HCT116 (cell line): ENCODE measurements at regions not wholly inside any gene's neighbourhood (a gene's known extent, or its start where the extent isn't known, plus 50 kb on each side); places are given as distances from the start of the nearest gene placed in this dataset.

Experiments used
- ATAC-seq: fragments of 200-7000 bp; cut with Tn5 transposase; 2 replicates; pipeline ENCODE4 v1.9.1; 2020; ENCODE audit warnings: mild to moderate bottlenecking, moderate library complexity
- BruUV-seq: library from RNA; stranded (reverse); fragments of 400-500 nt; replicated peaks from 2 replicates; lab custom pipeline; 2021; lab: Mats Ljungman, UMichigan
- CTCF ChIA-PET: fragments of 300-600 bp; sonication (Branson Sonifier 250); formaldehyde crosslinking; loops from one replicate; lab custom pipeline; 2021; ENCODE audit warnings: antibody characterized with exemption; lab: Charles Lee
- POLR2A ChIA-PET: fragments of 300-600, 350-600 bp; sonication (Branson Sonifier 250); formaldehyde crosslinking; loops from one replicate; lab custom pipeline; 2021; ENCODE audit warnings: antibody characterized with exemption; lab: Charles Lee
- RAD21 ChIA-PET, 2 experiments: fragments of 300-600 bp; sonication (Branson Sonifier 250); formaldehyde crosslinking; loops; one replicate each; lab custom pipeline; 2023; ENCODE audit warnings: low total read pairs in 2 of 2; ENCODE audit not compliant: uncharacterized antibody in 2 of 2, unreplicated experiment in 2 of 2, low non-redundant PET in 1 of 2; lab: Charles Lee
- DNase-seq: peaks from one replicate; pipeline ENCODE4 v3.0.0-alpha.2; 2010; ENCODE audit warnings: low read depth, low spot score
- H2AFZ ChIP-seq: fragments of 200-600 bp; shearing (Covaris generic), sonication (generic); 2 replicates; pipeline ENCODE4 v1.6.1; 2017; ENCODE audit warnings: low read depth, mixed run types, mixed read lengths, antibody characterized with exemption, low read length; ENCODE audit not compliant: poor library complexity, severe bottlenecking
- H3K27ac ChIP-seq: 2 replicates; pipeline ENCODE4 v1.5.1; 2012; ENCODE audit warnings: low read depth, low read length
- H3K27me3 ChIP-seq: fragments of 200-600 bp; sonication (generic); 2 replicates; pipeline ENCODE4 v1.6.1; 2016; ENCODE audit warnings: mixed run types, low read length, mixed read lengths; ENCODE audit not compliant: insufficient read depth
- H3K36me3 ChIP-seq, 2 experiments: fragments of 200-500 bp in 1 of 2; fragments of 200-600 bp in 1 of 2; sonication (Bioruptor generic) in 1 of 2; sonication (generic) in 1 of 2; 2 replicates each; pipeline versions ENCODE4 v1.5.1 to v1.6.1; 2014 to 2016; ENCODE audit warnings: low read length in 2 of 2, inconsistent platforms in 1 of 2, mixed read lengths in 1 of 2, mixed run types in 1 of 2; ENCODE audit not compliant: insufficient read depth in 2 of 2, control insufficient read depth in 1 of 2
- H3K4me1 ChIP-seq, 2 experiments: fragments of 200-600 bp in 1 of 2; sonication (generic) in 1 of 2; 2 replicates each; pipeline versions ENCODE4 v1.5.1 to v1.6.1; 2012 to 2017; ENCODE audit warnings: low read length in 2 of 2, inconsistent platforms in 1 of 2, mild to moderate bottlenecking in 1 of 2, mixed read lengths in 1 of 2, mixed run types in 1 of 2, moderate library complexity in 1 of 2; ENCODE audit not compliant: insufficient read depth in 2 of 2, control insufficient read depth in 1 of 2
- H3K4me2 ChIP-seq: fragments of 200-600 bp; sonication (generic); 2 replicates; pipeline ENCODE4 v1.6.1; 2017; ENCODE audit warnings: mixed run types, low read length, mixed read lengths
- H3K4me3 ChIP-seq, 2 experiments: fragments of 200-600 bp in 1 of 2; sonication (generic) in 1 of 2; replicated peaks in 1 of 2; 2 replicates each; pipeline ENCODE4 v1.5.1; 2011 to 2016; ENCODE audit warnings: low read length in 2 of 2, control low read depth in 1 of 2, low read depth in 1 of 2, mild to moderate bottlenecking in 1 of 2, mixed read lengths in 1 of 2, mixed run types in 1 of 2
- H3K79me2 ChIP-seq: fragments of 200-600 bp; sonication (generic); 2 replicates; pipeline ENCODE4 v1.6.1; 2017; ENCODE audit warnings: mild to moderate bottlenecking, mixed run types, low read length, moderate library complexity, mixed read lengths; ENCODE audit not compliant: insufficient read depth
- H3K9ac ChIP-seq: fragments of 200-600 bp; sonication (generic); 2 replicates; pipeline ENCODE4 v1.6.1; 2016; ENCODE audit warnings: low read length, mixed read lengths
- H3K9me2 ChIP-seq: fragments of 200-600 bp; sonication (generic), shearing (Covaris generic); 2 replicates; pipeline ENCODE4 v1.6.1; 2017; ENCODE audit warnings: mixed run types, mild to moderate bottlenecking, moderate library complexity; ENCODE audit not compliant: insufficient read depth
- H3K9me3 ChIP-seq, 2 experiments: fragments of 200-500 bp in 1 of 2; fragments of 200-600 bp in 1 of 2; sonication (Bioruptor generic) in 1 of 2; sonication (generic) in 1 of 2; 2 replicates each; pipeline ENCODE4 v1.6.1; 2014 to 2017; ENCODE audit warnings: low read length in 2 of 2, mixed read lengths in 2 of 2, inconsistent platforms in 1 of 2, low read depth in 1 of 2, mild to moderate bottlenecking in 1 of 2, mixed run types in 1 of 2, moderate library complexity in 1 of 2; ENCODE audit not compliant: control insufficient read depth in 1 of 2, insufficient read depth in 1 of 2
- H4K20me1 ChIP-seq: fragments of 200-600 bp; sonication (generic), shearing (Covaris generic); 2 replicates; pipeline ENCODE4 v1.6.1; 2017; ENCODE audit warnings: mixed run types, mild to moderate bottlenecking, moderate library complexity; ENCODE audit not compliant: insufficient read depth
- CBX3 ChIP-seq: IDR thresholded peaks from 2 replicates; pipeline ENCODE4 v1.6.1; 2012; ENCODE audit warnings: low read depth
- CEBPB ChIP-seq: IDR thresholded peaks from 2 replicates; pipeline ENCODE4 v1.6.1; 2012; ENCODE audit warnings: low read depth
- EGR1 ChIP-seq: IDR thresholded peaks from 2 replicates; pipeline ENCODE4 v1.6.1; 2012; ENCODE audit warnings: low read depth
- ELF1 ChIP-seq: IDR thresholded peaks from 2 replicates; pipeline ENCODE4 v1.6.1; 2012; ENCODE audit warnings: low read depth, borderline replicate concordance
- EZH2 ChIP-seq: fragments of 200-600 bp; sonication (generic); IDR thresholded peaks from 2 replicates; pipeline ENCODE4 v1.6.1; 2017; ENCODE audit warnings: antibody characterized with exemption, mixed run types
- EZH2phosphoT487 ChIP-seq: fragments of 200-600 bp; IDR thresholded peaks from 2 replicates; pipeline ENCODE4 v1.6.1; 2018; ENCODE audit warnings: antibody characterized with exemption, borderline replicate concordance
- JUND ChIP-seq: IDR thresholded peaks from 2 replicates; pipeline ENCODE4 v1.6.1; 2012
- MAX ChIP-seq: IDR thresholded peaks from 2 replicates; pipeline ENCODE4 v1.6.1; 2012
- POLR2A ChIP-seq: IDR thresholded peaks from 2 replicates; pipeline ENCODE4 v1.7.0; 2011; ENCODE audit warnings: borderline replicate concordance; ENCODE audit not compliant: insufficient read depth, insufficient read length; ENCODE audit errors: extremely low read depth
- POLR2AphosphoS5 ChIP-seq: IDR thresholded peaks from 2 replicates; pipeline ENCODE4 v1.6.1; 2011; ENCODE audit warnings: mild to moderate bottlenecking, low read depth, low read length, moderate library complexity
- RAD21 ChIP-seq: IDR thresholded peaks from 2 replicates; pipeline ENCODE4 v1.6.1; 2012; ENCODE audit warnings: low read depth, mild to moderate bottlenecking
- SIN3A ChIP-seq: IDR thresholded peaks from 2 replicates; pipeline ENCODE4 v1.6.1; 2012; ENCODE audit warnings: low read depth
- TCF7L2 ChIP-seq: IDR thresholded peaks from 2 replicates; pipeline ENCODE4 v1.7.0; 2011; ENCODE audit warnings: borderline replicate concordance, inconsistent platforms; ENCODE audit not compliant: insufficient read depth, insufficient read length; ENCODE audit errors: extremely low read depth
- ZNF274 ChIP-seq: fragments of 200-500 bp; sonication (Bioruptor generic); IDR thresholded peaks from 2 replicates; pipeline ENCODE4 v1.6.1; 2014; ENCODE audit warnings: mild to moderate bottlenecking, low read depth, low read length, inconsistent platforms
- intact Hi-C: fragments of 100-400 bp; cut with micrococcal nuclease; formaldehyde crosslinking; loops from 2 replicates; pipeline ENCODE4 v1.10.0; 2022
- TF ChIP-seq, protein P1 (sequence below): IDR thresholded peaks from 2 replicates; pipeline ENCODE4 v1.6.1; 2011; ENCODE audit warnings: mild to moderate bottlenecking, low read length, moderate library complexity; ENCODE audit not compliant: insufficient replicate concordance; ENCODE audit errors: extremely low read depth
- TF ChIP-seq, protein P2 (sequence below): IDR thresholded peaks from 2 replicates; pipeline ENCODE4 v1.6.1; 2012; ENCODE audit warnings: low read depth
- TF ChIP-seq, protein P3 (sequence below), 3 experiments: fragments of 200-600 bp in 1 of 3; sonication (generic) in 1 of 3; IDR thresholded peaks in 2 of 3; conservative IDR thresholded peaks in 1 of 3; 2 replicates each; pipeline ENCODE4 v1.5.1; 2012 to 2017; ENCODE audit warnings: low read depth in 2 of 3, low read length in 2 of 3, antibody characterized with exemption in 1 of 3, borderline replicate concordance in 1 of 3, control low read depth in 1 of 3, mild to moderate bottlenecking in 1 of 3, mixed read lengths in 1 of 3, mixed run types in 1 of 3, moderate library complexity in 1 of 3; ENCODE audit not compliant: insufficient read depth in 1 of 3

GRCh38 chr2:59570818-59571217 is 982.6 kb downstream of the BCL11A start:
- H3K79me2 ChIP-seq = no peaks in the 10 kb centered on the region
- H3K4me2 ChIP-seq = no peak overlapping the region
- ChIA-PET RAD21 (no interaction called here), POLR2A (interaction anchor here (0.7 kb wide), 1 partner anchor 151 kb away, joined by 4 read pairs; no protein-coding TSS in a partner anchor), CTCF (no interaction called here)
- no peak overlapping the region for H3K27ac ChIP-seq
- H3K9ac ChIP-seq = no peak overlapping the region
- no peaks in the 10 kb centered on the region for H3K36me3 ChIP-seq
- H3K27me3 ChIP-seq = no peaks in the 10 kb centered on the region
- no peak overlapping the region for H2AFZ ChIP-seq
- H3K4me1 ChIP-seq = no peaks in the 10 kb centered on the region
- no TSS peak for BruUV-seq
- intact Hi-C loops = no loop called here
- no peak for TF ChIP-seq POLR2A
- TF ChIP-seq EZH2phosphoT487 = no peak
- TF ChIP-seq EZH2 = no peak
- TF ChIP-seq CBX3 = no peak
- no peak for TF ChIP-seq TCF7L2
- TF ChIP-seq EGR1 = no peak
- TF ChIP-seq, protein P1, sequence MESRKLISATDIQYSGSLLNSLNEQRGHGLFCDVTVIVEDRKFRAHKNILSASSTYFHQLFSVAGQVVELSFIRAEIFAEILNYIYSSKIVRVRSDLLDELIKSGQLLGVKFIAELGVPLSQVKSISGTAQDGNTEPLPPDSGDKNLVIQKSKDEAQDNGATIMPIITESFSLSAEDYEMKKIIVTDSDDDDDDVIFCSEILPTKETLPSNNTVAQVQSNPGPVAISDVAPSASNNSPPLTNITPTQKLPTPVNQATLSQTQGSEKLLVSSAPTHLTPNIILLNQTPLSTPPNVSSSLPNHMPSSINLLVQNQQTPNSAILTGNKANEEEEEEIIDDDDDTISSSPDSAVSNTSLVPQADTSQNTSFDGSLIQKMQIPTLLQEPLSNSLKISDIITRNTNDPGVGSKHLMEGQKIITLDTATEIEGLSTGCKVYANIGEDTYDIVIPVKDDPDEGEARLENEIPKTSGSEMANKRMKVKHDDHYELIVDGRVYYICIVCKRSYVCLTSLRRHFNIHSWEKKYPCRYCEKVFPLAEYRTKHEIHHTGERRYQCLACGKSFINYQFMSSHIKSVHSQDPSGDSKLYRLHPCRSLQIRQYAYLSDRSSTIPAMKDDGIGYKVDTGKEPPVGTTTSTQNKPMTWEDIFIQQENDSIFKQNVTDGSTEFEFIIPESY = no peak
- TF ChIP-seq RAD21 = no peak
- TF ChIP-seq SIN3A = no peak
- TF ChIP-seq MAX = no peak
- TF ChIP-seq ZNF274 = no peak
- TF ChIP-seq CEBPB = no peak
- no peak for TF ChIP-seq JUND
- TF ChIP-seq ELF1 = no peak
- TF ChIP-seq, protein P2, sequence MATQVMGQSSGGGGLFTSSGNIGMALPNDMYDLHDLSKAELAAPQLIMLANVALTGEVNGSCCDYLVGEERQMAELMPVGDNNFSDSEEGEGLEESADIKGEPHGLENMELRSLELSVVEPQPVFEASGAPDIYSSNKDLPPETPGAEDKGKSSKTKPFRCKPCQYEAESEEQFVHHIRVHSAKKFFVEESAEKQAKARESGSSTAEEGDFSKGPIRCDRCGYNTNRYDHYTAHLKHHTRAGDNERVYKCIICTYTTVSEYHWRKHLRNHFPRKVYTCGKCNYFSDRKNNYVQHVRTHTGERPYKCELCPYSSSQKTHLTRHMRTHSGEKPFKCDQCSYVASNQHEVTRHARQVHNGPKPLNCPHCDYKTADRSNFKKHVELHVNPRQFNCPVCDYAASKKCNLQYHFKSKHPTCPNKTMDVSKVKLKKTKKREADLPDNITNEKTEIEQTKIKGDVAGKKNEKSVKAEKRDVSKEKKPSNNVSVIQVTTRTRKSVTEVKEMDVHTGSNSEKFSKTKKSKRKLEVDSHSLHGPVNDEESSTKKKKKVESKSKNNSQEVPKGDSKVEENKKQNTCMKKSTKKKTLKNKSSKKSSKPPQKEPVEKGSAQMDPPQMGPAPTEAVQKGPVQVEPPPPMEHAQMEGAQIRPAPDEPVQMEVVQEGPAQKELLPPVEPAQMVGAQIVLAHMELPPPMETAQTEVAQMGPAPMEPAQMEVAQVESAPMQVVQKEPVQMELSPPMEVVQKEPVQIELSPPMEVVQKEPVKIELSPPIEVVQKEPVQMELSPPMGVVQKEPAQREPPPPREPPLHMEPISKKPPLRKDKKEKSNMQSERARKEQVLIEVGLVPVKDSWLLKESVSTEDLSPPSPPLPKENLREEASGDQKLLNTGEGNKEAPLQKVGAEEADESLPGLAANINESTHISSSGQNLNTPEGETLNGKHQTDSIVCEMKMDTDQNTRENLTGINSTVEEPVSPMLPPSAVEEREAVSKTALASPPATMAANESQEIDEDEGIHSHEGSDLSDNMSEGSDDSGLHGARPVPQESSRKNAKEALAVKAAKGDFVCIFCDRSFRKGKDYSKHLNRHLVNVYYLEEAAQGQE = no peak
- TF ChIP-seq, protein P3, sequence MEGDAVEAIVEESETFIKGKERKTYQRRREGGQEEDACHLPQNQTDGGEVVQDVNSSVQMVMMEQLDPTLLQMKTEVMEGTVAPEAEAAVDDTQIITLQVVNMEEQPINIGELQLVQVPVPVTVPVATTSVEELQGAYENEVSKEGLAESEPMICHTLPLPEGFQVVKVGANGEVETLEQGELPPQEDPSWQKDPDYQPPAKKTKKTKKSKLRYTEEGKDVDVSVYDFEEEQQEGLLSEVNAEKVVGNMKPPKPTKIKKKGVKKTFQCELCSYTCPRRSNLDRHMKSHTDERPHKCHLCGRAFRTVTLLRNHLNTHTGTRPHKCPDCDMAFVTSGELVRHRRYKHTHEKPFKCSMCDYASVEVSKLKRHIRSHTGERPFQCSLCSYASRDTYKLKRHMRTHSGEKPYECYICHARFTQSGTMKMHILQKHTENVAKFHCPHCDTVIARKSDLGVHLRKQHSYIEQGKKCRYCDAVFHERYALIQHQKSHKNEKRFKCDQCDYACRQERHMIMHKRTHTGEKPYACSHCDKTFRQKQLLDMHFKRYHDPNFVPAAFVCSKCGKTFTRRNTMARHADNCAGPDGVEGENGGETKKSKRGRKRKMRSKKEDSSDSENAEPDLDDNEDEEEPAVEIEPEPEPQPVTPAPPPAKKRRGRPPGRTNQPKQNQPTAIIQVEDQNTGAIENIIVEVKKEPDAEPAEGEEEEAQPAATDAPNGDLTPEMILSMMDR (IDR thresholded peaks at IDR 0.05 in 2 of 3, conservative IDR thresholded peaks at IDR 0.05 in 1 of 3; ENCODE audit: borderline replicate concordance in 1 of 3, insufficient read depth in 1 of 3, low read depth in 2 of 3, low read length in 2 of 3) = no peak
- no peak for TF ChIP-seq POLR2AphosphoS5
- TF ChIP-seq, all 23 proteins: peak for 0
- Histone ChIP-seq H4K20me1 (no peaks in the 10 kb centered on the region), H3K9me2 (no peaks in the 10 kb centered on the region), H3K9me3 (no peaks in the 10 kb centered on the region; a peak in 1 of 4 replicates), H3K4me3 (no peak overlapping the region)
- ATAC-seq (no peak), DNase-seq (no peak)
